Pulmonary artery endothelial cell (primary cell): ENCODE measurements at regions not wholly inside any gene's neighbourhood (a gene's known extent, or its start where the extent isn't known, plus 50 kb on each side); places are given as distances from the start of the nearest gene placed in this dataset.

ENCODE experiments used
- DNase-seq: peaks from one replicate; pipeline ENCODE4 v3.0.0-alpha.2; 2011; ENCODE audit warnings: low read depth, low spot score

GRCh38 chr14:65185829-65186228, 83.5 kb upstream of the MAX start:
- no peak for DNase-seq

GRCh38 chr14:65186951-65187350, 84.6 kb upstream of the MAX start:
- no peak for DNase-seq

- no peak for DNase-seq
Observed at GRCh38 chr14:65187421-65188049, 85.2 kb upstream of the MAX start.

- DNase-seq, result no peak
Observed at GRCh38 chr14:65190312-65190711, 88.0 kb upstream of the MAX start.

GRCh38 chr14:65191716-65192115, 89.4 kb upstream of the MAX start:
- DNase-seq, result no peak

- no peak for DNase-seq
Observed at GRCh38 chr14:65192686-65193085, 90.4 kb upstream of the MAX start.

GRCh38 chr14:65193916-65194590, 91.7 kb upstream of the MAX start:
- DNase-seq, result no peak

- no peak for DNase-seq
Observed at GRCh38 chr14:65195042-65195719, 92.9 kb upstream of the MAX start.

- DNase-seq, result no peak
Observed at GRCh38 chr14:65198346-65198745, 96.0 kb upstream of the MAX start.

GRCh38 chr14:65200454-65200853, 98.1 kb upstream of the MAX start:
- no peak for DNase-seq

- no peak for DNase-seq
Observed at GRCh38 chr14:65203574-65203973, 101.3 kb upstream of the MAX start.

GRCh38 chr14:65204056-65204455, 101.7 kb upstream of the MAX start:
- DNase-seq, result no peak

- DNase-seq, result no peak
Observed at GRCh38 chr14:65206078-65206447, 103.7 kb upstream of the MAX start.

GRCh38 chr14:65206448-65207096, 104.3 kb upstream of the MAX start:
- DNase-seq, result no peak

- no peak for DNase-seq
Observed at GRCh38 chr14:65208548-65208947, 106.2 kb upstream of the MAX start.

- no peak for DNase-seq
Observed at GRCh38 chr14:65210118-65210821, 108.0 kb upstream of the MAX start.

GRCh38 chr14:65210822-65211182, 108.5 kb upstream of the MAX start:
- DNase-seq, result no peak

GRCh38 chr14:65211341-65211987, 109.1 kb upstream of the MAX start:
- DNase-seq, result no peak

- no peak for DNase-seq
Observed at GRCh38 chr14:65213316-65213715, 111.0 kb upstream of the MAX start.

GRCh38 chr14:65214741-65215140, 112.4 kb upstream of the MAX start:
- no peak for DNase-seq

GRCh38 chr14:65219353-65219752, 117.0 kb upstream of the MAX start:
- no peak for DNase-seq
